GM18519 (cell line): ENCODE measurements at regions not wholly inside any gene's neighbourhood (a gene's known extent, or its start where the extent isn't known, plus 50 kb on each side); places are given as distances from the start of the nearest gene placed in this dataset.

Source experiments
- ATAC-seq: cut with Tn5 transposase; IDR thresholded peaks from one replicate; pipeline ENCODE4 v1.9.1; 2021; ENCODE audit warnings: mild to moderate bottlenecking, moderate library complexity; ENCODE audit not compliant: unreplicated experiment, low FRiP score

DNA sequence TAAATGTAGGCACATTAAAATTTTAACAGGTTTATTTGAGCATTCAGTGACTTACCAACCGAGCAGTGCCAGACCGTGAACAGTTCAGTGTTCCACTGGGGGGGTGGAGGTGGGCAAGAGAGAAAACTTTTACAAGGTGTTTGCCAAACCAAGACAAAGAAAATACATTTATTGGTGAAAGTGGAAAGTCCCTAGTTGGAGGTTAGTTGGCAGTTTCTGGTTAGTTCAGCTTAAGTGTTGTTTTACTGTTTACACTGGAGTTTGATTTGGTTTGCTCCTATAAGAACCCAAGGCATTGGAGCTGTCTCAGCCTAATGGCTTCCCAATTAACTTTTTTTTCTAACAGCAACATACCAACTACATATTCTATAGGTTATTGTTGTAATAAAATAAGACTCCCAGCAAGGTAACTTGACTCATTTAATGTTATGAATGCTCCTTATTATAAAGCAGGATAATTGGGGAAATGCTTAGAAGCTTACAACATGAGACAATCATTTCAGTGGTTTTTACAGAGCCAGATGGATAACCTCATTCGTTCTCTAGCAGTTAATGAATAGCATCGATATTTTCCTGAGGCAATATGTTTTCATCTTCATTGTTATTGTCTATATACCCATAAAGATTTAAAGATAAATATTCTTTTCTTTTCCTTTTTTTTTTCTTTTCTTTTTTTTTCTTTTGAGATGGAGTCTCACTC, 115.8 kb downstream of the ETNK1 start:
- ATAC-seq = no peak

DNA sequence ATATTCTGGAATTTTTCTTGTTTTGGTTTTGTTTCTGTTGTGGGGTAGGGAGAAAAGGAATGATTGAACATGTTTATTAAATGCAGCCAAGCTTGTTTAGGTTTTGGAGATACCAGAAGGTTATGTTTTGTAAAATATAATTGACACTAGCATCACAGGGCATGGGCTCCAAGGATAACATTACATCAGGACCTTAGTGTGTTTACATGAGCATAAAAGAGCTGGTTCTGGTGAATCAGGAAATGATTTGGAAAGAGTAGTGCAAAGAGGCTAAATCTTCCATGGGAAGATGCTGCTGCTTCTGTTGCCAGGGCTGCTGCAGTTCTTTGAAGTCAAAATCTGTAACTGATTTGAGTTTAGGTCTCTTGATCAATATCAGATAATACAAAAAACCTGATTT, 118.7 kb downstream of the ETNK1 start:
- no peak for ATAC-seq

DNA sequence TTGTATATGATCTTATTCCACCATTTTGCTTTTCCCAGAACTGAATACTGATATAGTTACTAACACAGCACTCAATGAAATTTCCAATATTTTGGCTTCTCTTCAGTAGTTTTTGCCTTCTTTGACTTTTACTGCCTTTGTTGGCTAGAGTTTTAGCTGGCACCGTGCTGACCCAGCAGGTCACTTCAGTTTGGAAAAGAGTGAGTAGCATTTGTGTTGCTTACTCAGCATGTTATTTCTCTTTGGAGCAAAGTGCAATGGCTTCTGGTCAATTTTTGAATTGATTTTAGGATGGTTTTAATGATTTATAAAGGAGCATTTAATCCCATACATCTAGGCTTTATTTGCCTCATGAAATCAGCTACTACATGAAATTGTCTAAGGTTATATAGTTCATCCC, 119.2 kb downstream of the ETNK1 start:
- ATAC-seq = no peak

DNA sequence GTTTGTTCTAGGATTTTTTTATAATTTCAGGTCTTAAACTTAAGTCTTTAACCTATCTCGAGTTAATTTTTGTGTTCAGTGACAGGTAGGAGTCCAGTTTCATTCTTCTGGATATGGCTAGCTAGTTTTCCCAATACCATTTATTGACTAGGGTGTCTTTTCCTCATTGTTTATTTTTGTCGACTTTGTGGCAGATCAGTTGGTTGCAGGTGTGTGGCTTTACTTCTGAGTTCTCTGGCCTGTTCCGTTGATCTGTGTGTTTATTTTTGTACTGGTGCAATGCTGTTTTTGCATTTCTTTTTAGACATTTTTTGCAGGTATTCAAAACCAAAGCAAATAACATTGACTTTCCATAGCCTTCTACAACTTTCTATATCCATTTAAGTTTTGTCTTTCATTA, 121.7 kb downstream of the ETNK1 start:
- no peak for ATAC-seq

DNA sequence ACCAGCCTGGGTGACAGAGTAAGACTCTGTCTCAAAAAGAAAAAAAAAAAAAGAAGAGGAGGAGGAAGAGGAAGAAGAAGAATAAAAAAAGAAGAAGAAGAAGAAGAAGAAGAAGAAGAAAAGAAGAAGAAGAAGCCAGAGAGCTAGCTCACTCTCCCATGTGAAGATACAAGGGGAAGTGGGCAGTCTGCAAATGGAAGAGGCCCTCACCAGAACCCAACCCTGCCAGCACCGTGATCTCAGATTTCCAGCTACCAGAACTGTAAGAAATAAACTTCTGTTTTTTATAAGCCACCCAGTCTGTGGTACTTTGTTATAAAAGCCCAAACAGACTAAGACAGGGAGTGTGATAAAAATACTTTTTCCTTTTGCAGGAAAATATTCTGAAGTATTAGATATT, 130.7 kb downstream of the ETNK1 start:
- ATAC-seq = no peak

DNA sequence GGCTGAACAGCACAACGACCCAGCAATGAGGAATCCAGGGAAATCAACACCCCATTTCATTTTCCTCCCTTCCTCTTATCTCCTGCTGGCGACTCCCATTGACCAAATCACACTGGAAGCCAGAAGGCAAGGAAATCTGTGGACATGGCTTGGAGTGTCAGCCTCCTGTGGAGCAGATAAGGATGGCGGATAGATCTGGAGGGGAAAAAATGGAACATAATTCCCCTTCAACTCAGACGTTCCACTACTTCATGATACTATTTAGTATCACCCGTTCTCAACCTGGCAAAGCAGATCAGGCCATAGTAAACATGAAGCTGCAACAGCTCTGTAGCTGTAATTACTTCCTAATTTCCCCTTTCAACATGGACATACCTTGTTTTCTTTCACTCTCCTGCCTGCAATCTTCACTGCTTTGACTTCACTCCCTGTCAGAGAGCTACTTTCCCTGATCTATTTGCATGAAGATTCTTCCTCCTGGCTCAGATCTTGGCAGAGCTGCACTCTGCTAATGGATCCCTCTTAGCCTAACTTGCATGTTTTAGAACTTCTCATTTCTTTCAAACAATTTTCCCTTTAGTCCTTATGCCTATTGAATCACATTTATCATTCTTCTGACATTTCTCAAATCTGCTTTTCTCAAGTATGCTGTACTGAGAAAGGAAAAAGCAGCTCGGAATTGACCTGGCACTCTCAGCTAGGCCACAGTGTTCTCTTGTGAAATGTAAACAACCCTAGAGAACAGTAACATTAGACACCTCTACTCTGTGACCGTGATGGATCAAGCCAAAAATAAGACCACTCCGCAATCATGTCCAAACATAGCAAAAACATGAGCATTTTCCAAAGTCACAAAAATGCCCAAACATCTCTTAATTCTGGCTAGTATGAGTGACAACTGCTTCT, 135.1 kb downstream of the ETNK1 start:
- no peak for ATAC-seq

DNA sequence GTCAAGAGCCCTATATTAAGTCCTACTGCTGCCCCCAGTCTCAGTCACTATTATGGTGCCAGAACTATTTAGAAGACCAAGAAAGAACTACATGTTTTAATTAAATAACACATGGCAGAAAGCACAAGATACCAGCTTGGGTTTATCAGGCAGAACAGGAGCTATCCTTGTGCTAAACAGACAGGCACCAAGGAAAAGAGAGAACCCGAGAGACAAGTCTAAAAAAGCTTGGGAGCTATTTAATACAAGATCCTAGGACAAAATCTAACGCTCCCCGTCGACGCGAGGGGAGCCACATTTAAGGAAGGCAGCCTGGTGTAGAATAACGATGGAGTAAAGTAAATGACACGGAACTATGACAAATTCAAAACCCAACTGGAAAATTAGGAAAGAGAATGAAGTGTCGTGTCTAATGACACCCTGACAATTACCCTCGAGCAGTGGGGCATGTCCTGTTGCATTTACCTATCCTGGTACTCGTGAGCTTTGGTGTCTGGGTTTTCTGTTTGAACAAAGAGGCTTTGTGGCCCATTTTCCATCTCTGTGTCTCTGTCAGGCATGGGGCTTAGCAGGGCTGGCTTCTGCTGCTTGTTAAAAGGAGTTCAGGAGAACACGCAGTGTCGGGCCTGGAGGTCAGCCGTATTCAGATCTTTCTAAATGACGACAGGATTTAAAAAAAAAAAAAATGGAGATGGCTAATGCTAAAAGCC, 140.6 kb downstream of the ETNK1 start:
- ATAC-seq = no peak

DNA sequence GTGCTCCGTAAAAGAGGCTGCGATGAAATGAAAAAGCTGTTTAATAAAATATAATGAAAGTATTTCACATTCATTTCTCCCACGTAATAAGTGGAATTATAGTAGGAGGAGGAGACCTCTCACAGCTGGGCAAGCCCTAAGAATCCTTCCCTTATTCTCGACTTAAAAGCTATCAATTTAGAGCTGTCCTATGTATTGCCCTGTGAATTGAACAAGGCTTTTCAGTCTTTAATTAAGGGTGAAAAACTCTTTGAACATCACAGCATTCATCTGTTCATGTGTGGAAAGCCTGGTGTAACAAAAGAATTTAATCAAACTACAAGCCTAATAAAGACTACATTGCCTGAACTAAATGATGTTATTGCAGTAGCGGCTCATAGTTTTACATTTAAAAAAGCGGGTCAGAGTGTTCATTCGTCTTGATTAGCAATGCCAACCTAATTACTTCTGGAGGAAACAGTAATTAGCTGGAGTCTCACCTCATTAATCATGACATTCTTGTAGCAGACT, 142.0 kb downstream of the ETNK1 start:
- ATAC-seq = no peak

DNA sequence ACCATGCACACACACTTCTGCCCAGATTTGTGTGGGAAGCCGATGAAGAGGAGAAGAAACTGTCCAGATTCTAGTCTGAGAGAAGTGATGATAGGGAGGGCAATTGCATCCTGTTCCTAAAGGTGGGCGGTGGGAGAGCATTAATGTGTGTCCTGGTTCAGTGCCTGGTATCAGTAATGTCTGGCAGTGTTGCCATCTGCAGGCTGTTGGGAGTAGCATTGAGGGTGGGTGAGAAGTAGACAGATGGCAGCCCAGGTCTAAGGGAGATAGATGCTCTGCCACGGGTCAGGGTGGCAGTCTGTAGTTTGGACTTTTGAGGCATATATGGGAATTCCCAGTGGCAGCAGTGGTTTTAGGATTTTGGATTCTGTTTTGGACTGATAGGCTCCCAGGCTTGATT, 156.4 kb downstream of the ETNK1 start:
- ATAC-seq = no peak

DNA sequence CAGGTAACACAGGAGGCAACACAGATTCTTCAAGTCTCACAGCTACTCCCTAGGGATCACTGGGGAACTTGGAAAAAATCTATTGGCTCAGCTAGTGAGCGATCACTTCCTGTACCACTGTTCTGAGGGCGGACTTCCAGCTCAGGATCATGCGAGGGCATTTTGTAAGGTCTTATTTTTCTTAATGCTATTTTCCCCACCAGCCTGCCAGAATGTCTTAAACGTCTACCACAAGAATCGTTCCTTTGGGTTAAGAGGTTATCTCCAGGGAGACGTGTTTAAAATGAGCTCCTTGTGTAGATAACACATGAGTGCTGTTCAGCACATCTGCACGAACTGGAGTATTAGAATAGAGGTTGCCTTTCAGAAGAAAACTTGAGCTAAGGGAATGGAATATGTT, 162.6 kb downstream of the ETNK1 start:
- ATAC-seq = no peak

DNA sequence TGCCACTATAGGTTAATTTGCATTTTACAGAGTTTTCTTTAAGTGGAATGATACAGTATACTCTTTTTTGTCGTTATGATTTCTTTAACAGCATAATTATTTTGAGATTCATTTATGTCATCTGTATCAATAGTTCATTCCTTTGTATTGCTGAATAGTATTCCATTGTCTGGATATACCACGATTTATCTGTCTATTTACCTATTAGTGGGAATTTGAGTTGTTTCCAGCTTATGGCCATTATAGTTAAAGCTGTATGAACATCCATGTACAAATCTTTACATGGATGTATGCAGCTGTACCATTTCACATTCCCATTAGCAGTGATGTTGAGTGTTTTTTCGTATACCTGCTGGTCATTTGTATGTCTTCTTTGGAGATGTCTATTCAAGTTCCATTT, 163.9 kb downstream of the ETNK1 start:
- ATAC-seq = no peak

DNA sequence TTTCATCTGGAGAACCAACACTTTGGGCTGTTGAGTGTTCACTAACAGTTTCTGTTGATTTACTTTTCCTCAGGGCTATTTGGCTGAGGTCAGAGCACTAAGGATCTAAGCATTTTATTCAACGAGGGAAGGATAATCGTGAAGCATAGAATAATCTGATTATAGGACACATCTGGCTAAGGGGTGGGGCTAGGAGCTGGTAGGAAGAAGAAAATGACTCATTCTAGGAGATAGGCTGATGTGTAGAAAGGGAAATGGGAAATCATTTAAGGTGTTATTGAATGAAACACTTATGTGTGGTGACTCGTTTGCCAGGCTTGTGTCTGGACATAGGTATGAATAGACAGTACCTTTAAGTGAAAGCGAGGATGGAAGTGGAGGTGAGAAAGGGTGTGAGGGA, 167.2 kb downstream of the ETNK1 start:
- no peak for ATAC-seq

DNA sequence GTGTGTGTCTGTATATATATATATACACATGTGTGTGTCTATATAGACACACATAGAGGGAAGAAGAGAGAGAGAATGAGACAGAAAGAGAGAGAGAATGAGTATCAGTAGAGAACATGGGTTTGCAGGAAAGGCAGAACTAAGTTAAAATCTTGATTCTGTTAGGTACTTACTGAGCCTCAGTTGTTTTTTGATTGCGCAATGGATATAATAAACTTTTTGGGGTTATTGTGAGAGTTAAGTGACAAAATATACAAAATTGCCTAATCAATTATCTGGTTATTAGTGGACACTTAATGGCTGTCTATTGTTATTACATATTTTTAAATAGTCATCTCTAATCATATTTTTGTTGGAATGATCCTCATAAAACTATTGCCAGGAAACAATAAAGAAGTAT, 169.0 kb downstream of the ETNK1 start:
- no peak for ATAC-seq

DNA sequence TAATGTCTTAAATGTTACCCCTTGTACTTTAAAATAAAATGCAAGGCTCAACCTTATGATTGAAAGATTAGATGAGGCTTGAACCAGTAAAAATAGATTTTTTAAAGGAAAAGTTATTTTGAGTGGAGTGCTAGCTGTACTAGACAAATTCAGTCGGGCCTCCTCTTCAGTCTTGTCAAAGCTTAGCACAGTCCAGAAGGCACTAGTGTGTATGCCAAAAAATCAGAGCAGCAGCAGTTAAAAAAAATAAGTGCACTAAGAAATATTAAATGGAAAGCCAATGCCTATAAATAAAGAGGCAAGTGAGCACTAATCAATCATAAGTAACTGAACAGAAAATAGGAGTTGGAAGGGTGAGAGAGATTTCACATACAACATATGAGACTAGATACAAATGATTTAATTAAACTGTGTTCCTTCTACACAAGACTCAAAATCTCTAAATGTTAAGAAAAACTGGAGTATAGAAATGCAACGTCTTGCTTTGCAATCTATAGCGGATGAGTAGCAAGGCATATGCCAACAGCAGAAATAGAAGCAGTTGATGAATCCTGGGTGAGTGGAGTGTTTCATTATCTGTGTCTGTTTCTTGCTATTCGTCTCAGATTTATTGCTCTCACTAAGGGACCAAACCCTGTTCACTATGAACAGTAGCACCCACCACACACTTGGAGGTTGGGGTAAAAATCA, 172.1 kb downstream of the ETNK1 start:
- no peak for ATAC-seq

DNA sequence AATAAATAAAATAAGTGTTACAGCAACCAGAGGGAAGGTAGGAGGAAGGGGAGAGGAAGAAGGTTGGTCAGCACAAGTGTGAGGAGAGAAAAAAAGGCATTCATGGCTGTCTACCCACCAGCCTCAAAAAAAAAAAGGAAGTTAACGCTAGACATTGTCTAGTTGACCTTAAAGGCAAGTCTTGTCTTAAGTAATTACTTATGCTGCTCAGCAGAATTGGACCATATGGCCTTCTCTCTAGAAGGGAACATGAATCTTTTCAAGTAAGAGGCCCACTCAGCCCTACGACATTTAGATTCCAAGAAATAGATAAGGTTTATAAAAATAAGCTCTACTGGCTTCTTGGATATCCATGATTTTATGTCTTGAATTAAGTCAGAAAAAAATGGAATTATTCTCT, 172.7 kb downstream of the ETNK1 start:
- ATAC-seq = no peak

DNA sequence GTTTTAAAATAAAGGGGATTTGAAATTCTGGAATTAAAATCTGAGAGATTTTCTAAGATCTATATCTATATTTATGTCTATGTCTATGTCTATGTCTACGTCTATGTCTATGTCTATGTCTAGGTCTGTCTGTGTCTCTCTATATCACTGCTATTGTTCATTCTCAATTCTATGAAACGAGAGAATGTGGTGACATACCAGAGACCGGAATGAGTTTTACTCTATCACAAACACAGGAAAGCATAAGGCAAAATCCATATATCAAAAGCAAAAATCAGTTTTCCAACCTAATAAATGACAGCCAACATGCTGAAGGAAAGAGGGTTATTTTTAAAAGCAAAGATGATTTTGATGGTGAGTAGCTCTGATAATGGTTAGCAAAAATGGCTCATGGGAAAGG, 173.1 kb downstream of the ETNK1 start:
- ATAC-seq = no peak

DNA sequence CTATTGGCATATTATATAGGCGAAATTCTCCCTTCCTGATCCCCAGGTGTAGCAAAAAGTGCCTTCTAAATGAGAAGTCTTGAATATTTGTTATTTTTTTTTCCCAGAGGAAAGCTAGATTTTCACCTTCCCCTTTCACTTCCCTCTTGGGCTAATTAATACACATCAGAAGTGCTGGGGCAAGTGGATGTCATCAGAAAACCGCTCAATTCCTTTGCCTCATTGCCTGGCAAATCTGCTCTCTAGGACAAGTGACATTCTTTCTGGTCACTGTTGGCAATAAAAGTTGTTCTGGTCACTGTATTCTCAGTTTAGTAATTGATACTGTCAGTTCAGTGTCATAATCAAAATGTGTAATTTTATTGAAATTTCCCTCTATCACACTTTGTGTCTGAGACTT, 174.5 kb downstream of the ETNK1 start:
- ATAC-seq = no peak

DNA sequence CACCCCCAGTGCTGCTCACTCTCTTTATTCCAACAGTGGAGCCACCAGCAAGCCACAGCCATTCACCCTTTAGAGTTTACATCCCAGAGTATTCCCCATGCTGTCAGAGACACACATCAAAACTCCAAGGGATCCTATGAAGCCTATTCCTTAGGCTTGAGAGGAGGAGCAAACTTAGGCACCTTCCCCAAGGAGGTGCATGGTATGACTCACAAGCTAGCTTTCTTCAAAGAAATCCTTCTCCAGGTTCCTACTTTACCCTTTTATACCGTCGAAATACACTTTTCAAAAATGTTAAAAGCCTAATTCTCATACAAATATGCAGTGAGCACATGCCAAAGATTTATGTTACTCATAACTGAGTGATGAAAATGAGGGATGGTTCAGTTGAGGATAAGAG, 175.4 kb downstream of the ETNK1 start:
- no peak for ATAC-seq

DNA sequence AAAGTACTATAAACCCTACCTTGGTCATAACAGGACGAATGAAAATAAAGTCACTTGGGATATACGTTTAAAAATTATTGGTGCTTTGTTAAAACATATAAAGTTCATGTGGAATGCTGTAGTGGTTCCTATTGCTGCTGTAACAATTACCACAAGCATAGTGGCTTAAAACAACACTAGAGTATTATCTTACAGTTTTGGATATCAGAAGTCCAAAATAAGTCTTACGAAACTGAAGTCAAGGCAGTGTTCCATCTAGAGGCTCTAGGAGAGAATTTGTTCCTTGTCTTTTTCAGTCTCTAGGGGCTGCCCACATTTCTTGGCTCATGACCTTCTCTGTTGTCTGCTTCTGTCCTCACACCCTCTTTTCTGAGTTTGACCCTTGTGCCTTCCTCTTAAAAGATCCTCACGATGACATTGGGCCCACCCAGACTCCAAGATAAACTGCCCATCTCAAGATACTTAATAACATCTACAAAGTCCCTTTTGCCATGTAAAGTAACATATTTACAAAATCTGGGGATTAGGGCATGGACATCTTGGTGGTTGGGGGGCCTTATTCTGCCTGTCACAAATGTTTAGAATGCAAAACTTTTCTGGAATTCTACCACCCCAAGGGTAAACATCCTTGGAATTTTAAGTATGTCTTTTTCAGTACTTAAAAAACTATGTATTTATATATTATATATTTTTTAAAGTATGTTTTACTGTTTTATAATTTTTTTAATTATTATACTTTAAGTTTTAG, 178.1 kb downstream of the ETNK1 start:
- no peak for ATAC-seq

DNA sequence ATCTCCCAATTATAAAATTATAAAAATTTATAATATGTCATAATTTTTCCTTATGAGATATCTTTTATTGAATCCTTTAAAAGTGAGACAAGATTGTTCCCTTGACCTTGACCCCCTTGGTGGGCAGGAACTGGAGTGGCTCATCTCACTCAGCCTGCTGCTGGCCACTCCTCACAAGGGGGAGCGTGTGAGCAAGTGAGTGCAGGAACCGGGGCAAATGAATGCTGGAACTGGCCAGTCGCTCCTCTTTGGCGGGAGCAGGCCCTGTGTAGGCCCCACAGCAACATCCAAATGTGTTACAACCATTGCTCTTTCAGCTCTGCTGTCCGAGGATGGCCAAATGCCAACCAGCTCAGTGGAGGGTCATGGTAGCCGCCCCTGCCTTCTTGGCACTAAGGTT, 178.8 kb downstream of the ETNK1 start:
- ATAC-seq = no peak
